ENCODE measurements at regions not wholly inside any gene's neighbourhood (a gene's known extent, or its start where the extent isn't known, plus 50 kb on each side); places are given as distances from the start of the nearest gene placed in this dataset.

GRCh38 chr4:116275006-116275405 lies 810.4 kb downstream of the TRAM1L1 start:
- TF ChIP-seq CTCF (IDR thresholded peaks at IDR 0.05): no peak
- no peak for TF ChIP-seq POLR2A (IDR thresholded peaks at IDR 0.05)
